GM18517 (cell line): ENCODE measurements at regions not wholly inside any gene's neighbourhood (a gene's known extent, or its start where the extent isn't known, plus 50 kb on each side); places are given as distances from the start of the nearest gene placed in this dataset.

Source experiments
- ATAC-seq: cut with Tn5 transposase; IDR thresholded peaks from one replicate; pipeline ENCODE4 v1.9.1; 2021; ENCODE audit warnings: mild to moderate bottlenecking, moderate library complexity; ENCODE audit not compliant: unreplicated experiment

- ATAC-seq, result no peak
These were observed 130.5 kb upstream of the CRY1 start for GRCh38 chr12:107223821-107224220.

DNA sequence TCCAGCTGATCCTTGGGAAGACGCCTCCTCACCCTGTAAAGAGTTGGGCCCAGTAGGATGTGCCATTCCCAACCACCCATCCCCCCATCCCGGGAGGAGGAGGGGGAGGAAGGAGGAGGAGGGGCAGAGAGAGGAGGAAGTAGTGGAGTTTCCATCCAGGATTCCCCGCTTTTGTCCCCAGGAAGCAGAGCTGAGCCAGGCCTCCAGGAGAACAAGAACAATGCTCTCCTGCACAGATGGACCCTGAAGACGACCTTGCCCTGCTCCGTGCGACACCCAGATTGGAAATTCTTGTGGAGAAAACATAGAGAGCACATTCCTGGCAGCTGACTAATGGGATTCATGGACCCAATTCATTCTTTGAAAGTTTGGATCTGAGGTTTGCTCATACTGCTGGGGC, 132.3 kb upstream of the CRY1 start:
- ATAC-seq, result no peak

DNA sequence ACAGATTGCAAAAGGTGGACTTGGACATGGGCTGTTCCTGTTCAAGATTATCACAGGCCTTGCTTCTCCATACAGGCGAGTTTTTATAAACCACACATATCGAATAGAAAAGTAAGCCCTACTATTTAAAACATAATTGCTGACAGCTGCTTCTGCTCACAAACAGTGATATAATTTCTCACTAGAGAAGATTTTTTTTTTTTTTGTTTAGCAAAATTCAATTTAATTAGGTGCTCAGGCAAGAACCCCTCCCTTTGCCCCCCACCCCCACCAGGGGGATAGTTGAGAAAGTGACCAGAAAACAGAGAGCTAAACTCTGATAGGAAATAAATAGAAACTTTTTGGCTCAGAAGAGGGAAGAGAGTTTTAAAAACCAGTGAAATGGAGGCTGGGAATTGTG, 132.8 kb upstream of the CRY1 start:
- no peak for ATAC-seq

DNA sequence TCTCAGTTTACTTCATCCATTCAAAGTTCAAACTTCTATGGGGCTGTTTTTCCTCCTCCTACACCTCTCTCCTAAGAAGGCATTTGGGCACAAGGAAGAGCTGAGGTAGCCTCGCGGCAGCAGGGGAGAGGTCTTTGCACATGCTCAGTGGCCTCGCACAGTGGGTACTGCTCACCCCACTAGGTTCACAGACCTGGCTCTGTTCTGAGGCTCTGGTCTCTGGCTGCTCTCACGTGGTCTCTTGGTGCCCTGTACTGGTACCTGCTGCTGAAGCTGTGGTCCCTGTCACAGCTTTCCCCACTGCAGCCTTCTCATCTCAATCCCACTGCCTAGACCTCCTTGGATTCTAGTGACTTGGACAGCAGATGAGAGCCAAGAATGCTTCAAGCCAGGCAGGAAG, 134.7 kb upstream of the CRY1 start:
- no peak for ATAC-seq

GRCh38 chr12:107229827-107230226, 136.5 kb upstream of the CRY1 start:
- no peak for ATAC-seq

DNA sequence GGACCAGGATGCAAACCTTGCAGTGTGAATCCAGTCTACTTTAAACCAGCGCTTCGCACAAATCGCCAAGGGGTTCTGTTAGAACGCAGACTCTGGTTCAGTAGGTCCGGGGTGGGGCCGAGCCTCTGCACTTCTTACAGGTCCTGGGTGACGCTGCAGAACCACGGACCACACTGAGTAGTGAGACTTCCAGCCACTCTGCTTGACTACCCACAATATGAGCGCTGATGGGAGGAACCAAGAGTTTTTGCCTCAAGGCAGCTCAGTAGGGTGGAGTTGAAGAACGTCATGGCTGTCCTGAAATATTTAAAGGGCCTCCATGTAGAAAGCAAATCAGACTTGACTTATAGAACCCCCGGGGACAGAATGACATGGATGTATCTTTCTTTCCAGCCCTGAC, 138.0 kb upstream of the CRY1 start:
- ATAC-seq, result no peak

- ATAC-seq, result no peak
These were observed 140.2 kb upstream of the CRY1 start for GRCh38 chr12:107233551-107233950.

- ATAC-seq, result no peak
These were observed 142.3 kb upstream of the CRY1 start for GRCh38 chr12:107235600-107235999.

DNA sequence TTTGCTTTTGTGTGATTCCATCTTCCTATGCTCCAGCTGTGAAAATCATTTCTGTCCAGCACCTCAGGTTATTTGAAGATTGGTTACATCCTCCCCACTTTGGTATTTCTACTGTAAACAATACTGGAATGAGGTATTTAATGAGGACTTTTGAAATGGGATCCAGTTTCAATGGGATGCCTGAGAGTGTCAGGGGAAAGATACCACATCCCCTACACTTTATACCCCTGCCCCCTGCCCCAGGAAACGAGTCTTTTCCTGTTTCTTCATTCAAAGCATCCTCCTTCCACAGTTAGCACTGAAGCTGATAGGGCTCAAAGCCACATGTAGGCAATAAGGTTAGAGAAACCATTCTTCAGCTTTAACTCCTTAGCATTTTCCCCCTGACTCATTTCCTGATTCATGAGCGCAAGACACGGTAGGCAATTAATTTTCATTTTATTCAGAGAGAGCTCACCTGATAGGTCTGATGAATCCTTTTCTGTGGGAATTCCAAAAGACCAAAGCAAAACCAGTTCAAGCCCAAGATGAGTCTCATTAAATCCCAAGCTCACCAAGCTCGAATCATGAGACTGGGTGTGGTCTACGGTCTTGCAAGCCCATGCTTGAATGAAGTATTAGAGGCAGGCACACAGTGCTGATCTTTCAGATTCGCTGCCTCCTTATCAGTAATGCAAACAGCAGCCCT, 143.6 kb upstream of the CRY1 start:
- no peak for ATAC-seq

DNA sequence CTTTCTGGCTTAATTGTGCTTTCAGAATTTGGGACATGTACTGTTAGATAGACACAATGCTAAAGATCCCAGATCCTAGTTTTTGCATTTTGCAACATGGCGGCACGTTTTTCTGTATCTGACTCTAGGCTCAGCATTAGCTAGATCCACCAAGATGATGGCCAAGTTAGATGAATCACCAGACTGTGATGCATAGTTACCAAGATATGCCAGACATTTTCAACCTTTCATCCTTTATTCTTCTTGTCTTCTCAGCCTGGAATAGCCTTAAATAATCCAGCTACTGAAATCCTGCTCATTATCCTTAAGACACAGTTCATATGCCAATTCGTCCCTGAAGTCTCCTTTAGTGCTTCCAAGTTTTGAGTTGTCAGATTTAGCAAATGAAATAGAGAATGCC, 144.9 kb upstream of the CRY1 start:
- ATAC-seq, result no peak

DNA sequence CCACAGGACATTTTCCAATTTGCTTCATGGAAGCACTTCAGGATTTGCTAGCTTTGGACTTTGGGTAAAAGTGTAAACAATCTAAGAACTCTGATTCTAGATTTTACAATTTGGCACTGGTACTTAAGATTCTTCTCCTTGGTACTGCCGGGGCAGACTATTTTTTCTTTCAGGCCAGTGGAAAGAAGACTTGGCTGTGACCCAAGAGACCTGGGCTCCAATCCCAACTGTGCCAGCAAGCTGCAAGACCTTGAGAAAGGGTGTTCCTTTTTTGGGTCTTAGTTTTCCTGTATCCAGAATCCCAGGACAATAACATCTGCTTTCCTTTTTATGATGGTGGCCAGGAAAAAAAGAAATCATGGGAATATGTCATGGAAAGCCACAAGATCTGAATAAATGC, 148.1 kb upstream of the CRY1 start:
- ATAC-seq, result no peak

DNA sequence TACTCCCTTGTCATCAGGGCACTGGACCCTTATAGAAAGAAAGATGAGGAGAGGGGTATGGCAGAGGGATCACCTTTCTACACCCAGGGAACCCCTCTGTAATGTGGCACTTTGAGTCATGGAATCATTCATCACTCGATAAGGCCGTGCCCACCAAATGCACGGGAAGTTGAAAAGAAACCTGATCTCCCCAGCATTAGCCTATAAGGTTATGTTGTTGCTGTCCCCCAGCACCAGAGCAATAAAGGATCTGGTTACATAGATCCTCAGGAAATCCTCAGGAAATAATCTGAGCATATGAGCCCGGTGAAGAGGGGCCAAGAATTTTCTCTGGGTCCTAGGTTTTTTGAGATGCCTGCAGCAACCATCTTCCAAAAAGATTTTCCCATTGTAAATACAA, 148.8 kb upstream of the CRY1 start:
- no peak for ATAC-seq

- ATAC-seq, result no peak
These were observed 150.0 kb upstream of the CRY1 start for GRCh38 chr12:107243341-107243740.

- ATAC-seq, result no peak
These were observed 151.2 kb upstream of the CRY1 start for GRCh38 chr12:107244584-107244983.

DNA sequence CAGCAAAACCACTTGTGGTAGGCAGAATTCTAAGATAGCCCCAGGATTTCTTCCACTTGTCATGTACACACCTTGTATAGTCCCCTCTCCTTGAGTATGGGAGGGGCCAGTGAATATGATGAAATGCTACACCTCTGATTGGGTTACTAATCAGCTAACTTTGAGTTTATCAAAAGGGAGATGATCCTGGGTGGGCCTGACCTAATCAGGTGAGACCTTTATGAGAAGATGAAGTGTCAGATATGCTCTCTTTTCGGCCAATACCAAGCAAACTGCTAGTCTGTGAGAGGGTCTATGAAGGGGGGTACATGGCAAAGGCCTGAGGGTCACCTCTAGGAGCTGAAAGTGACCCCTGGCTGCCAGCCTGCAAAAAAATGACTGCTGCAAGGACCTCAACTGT, 154.3 kb upstream of the CRY1 start:
- no peak for ATAC-seq

DNA sequence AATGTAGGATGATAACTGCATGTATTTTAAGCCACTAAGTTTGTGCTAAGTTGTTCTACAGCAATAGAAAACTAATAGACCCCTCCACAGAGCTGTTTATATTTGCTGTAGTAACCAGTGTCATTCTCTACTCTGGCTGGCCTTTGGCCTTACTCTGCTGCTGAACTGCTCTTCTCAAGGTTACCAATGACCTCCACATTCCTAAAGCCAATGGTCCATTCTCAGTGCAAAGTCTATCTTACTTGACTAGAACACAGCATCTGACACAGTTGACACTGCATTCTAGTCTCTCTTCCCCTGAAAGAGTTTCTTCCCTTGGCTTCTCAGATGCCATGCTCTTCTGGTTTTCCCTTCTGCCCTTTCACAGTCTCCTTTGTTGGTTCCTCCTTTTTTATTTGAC, 154.8 kb upstream of the CRY1 start:
- no peak for ATAC-seq

DNA sequence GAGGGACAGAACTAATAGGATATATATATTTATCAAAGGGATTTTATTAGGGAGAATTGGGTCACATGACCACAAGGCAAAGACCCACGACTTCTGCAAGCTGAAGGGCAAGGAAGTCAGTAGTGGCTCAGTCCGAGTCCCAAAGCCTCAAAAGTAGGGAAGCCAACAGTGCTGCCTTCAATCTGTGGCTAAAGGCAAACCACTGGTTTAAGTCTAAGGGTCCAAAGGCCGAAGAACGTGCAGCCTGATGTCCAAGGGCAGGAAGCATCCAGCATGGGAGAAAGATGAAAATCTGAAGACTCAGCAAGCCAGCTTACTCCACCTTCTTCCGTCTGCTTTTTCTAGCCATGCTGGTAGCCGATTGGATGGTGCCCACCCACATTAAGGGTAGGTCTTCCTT, 157.9 kb upstream of the CRY1 start:
- no peak for ATAC-seq

- no peak for ATAC-seq
These were observed 160.0 kb upstream of the CRY1 start for GRCh38 chr12:107253361-107253760.

GRCh38 chr12:107254258-107254856, 161.0 kb upstream of the CRY1 start:
- no peak for ATAC-seq

GRCh38 chr12:107258780-107259179, 165.4 kb upstream of the CRY1 start:
- ATAC-seq, result no peak

DNA sequence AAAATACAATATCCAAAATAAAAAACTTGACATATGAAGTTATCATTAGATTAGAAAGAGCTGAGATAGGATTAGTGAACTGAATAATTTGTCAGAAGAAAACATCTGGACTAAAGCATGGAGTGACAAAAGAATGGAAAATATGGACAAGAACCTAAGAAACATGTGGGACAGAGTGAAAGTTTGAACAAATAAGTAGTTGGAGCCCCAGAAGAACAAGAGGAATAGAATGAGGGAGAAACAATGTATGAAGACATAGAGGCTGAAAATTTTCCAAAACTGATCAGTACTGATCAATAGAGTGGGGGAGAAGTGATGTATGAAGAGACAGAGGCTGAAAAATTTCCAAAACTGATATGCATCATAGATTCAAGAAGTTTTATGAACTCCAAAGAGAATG, 170.6 kb upstream of the CRY1 start:
- ATAC-seq, result no peak

- ATAC-seq, result no peak
These were observed 171.3 kb upstream of the CRY1 start for GRCh38 chr12:107264667-107265066.

GRCh38 chr12:107267604-107268003, 174.3 kb upstream of the CRY1 start:
- no peak for ATAC-seq
